ENCODE measurements at regions not wholly inside any gene's neighbourhood (a gene's known extent, or its start where the extent isn't known, plus 50 kb on each side); places are given as distances from the start of the nearest gene placed in this dataset.

- no peak overlapping the region for H2AFZ ChIP-seq
- no peaks in the 10 kb centered on the region for H3K36me3 ChIP-seq (ENCODE audit: low read depth)
- H3K27me3 ChIP-seq (replicated peaks; ENCODE audit: insufficient read depth): no peaks in the 10 kb centered on the region
- TF ChIP-seq EZH2 (IDR thresholded peaks at IDR 0.05; ENCODE audit: insufficient read depth, poor library complexity, severe bottlenecking): no peak
- no peak for DNase-seq
- no peaks in the 10 kb centered on the region for H3K9me3 ChIP-seq (ENCODE audit: low read depth)
- H3K9me2 ChIP-seq (ENCODE audit: insufficient read depth): no peaks in the 10 kb centered on the region
- no peaks in the 10 kb centered on the region for H3K4me1 ChIP-seq (ENCODE audit: insufficient read depth)
- no peak overlapping the region for H3K4me2 ChIP-seq (ENCODE audit: unreplicated experiment)
- 78 to 81% methylated on average over 1 of the region's 1 CpG for WGBS, 2 experiments (ENCODE audit: low coverage in 1 of 2, low lambda C conversion rate in 2 of 2, missing lambda C conversion rate in 2 of 2)
- no peak overlapping the region for H3K27ac ChIP-seq
- in situ Hi-C loops (cut with MboI): no loop called here
- no peak overlapping the region for H3K9ac ChIP-seq
- H4K20me1 ChIP-seq (ENCODE audit: insufficient read depth): no peaks in the 10 kb centered on the region
- H3F3A ChIP-seq (ENCODE audit: insufficient read depth): no peaks in the 10 kb centered on the region
- H3K79me2 ChIP-seq (ENCODE audit: insufficient read depth): no peaks in the 10 kb centered on the region
- H3K4me3 ChIP-seq: no peak overlapping the region
Observed at GRCh38 chr3:64816355-64816754, 128.6 kb upstream of the ADAMTS9 start.

GRCh38 chr3:64815789-64816188 is 128.0 kb upstream of the ADAMTS9 start:
- H3K9me2 ChIP-seq (ENCODE audit: insufficient read depth): no peaks in the 10 kb centered on the region
- H3K36me3 ChIP-seq (ENCODE audit: low read depth): no peaks in the 10 kb centered on the region
- no peak for TF ChIP-seq EZH2 (IDR thresholded peaks at IDR 0.05; ENCODE audit: insufficient read depth, poor library complexity, severe bottlenecking)
- TF ChIP-seq EZH2phosphoT487 (IDR thresholded peaks at IDR 0.05; ENCODE audit: insufficient read depth, low read depth): no peak
- no peaks in the 10 kb centered on the region for H3K79me2 ChIP-seq (ENCODE audit: insufficient read depth)
- no peak for DNase-seq
- WGBS, 2 experiments (ENCODE audit: low coverage in 1 of 2, low lambda C conversion rate in 2 of 2, missing lambda C conversion rate in 2 of 2): 74 to 81% methylated on average over 4 of the region's 4 CpGs
- no peak overlapping the region for H3K9ac ChIP-seq
- no peaks in the 10 kb centered on the region for H3F3A ChIP-seq (ENCODE audit: insufficient read depth)
- H3K4me2 ChIP-seq (ENCODE audit: unreplicated experiment): no peak overlapping the region
- H3K27ac ChIP-seq: no peak overlapping the region
- H3K4me3 ChIP-seq: no peak overlapping the region
- H3K27me3 ChIP-seq (replicated peaks; ENCODE audit: insufficient read depth): no peaks in the 10 kb centered on the region
- H3K9me3 ChIP-seq (ENCODE audit: low read depth): no peaks in the 10 kb centered on the region
- H4K20me1 ChIP-seq (ENCODE audit: insufficient read depth): no peaks in the 10 kb centered on the region
- H2AFZ ChIP-seq: no peak overlapping the region
- in situ Hi-C loops (cut with MboI): no loop called here
- H3K4me1 ChIP-seq (ENCODE audit: insufficient read depth): no peaks in the 10 kb centered on the region

DNA sequence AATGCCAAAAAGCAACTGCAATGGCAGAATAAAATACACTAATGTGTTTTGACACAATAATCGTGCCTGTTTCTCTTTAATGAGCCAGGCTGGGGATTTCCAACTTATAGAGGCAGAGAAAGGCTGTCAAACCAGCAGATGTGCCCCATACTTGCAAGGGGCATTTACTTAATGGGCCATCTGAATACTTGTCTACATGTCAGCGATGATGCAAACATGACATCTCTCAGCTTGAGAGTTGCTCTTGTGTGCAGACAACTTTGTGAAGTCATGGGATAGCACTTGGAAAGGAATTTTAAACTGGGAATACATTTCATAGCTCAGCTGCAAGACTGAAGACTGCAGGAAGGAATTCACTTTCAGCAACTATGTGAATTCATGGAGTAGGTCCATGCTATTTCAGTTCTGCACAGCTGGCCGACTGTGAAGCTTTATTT is 127.4 kb upstream of the ADAMTS9 start:
- H3K27me3 ChIP-seq (replicated peaks; ENCODE audit: insufficient read depth): no peaks in the 10 kb centered on the region
- no peaks in the 10 kb centered on the region for H3K79me2 ChIP-seq (ENCODE audit: insufficient read depth)
- no peaks in the 10 kb centered on the region for H3K36me3 ChIP-seq (ENCODE audit: low read depth)
- no peaks in the 10 kb centered on the region for H4K20me1 ChIP-seq (ENCODE audit: insufficient read depth)
- in situ Hi-C loops (cut with MboI): no loop called here
- H3K4me1 ChIP-seq (ENCODE audit: insufficient read depth): no peaks in the 10 kb centered on the region
- H3K4me2 ChIP-seq (ENCODE audit: unreplicated experiment): no peak overlapping the region
- no peak overlapping the region for H3K27ac ChIP-seq
- H3F3A ChIP-seq (ENCODE audit: insufficient read depth): no peaks in the 10 kb centered on the region
- no peaks in the 10 kb centered on the region for H3K9me3 ChIP-seq (ENCODE audit: low read depth)
- DNase-seq: no peak
- no peaks in the 10 kb centered on the region for H3K9me2 ChIP-seq (ENCODE audit: insufficient read depth)
- 9 to 16% methylated on average over 3 of the region's 3 CpGs for WGBS, 2 experiments (ENCODE audit: low coverage in 1 of 2, low lambda C conversion rate in 2 of 2, missing lambda C conversion rate in 2 of 2)
- TF ChIP-seq EZH2phosphoT487 (IDR thresholded peaks at IDR 0.05; ENCODE audit: insufficient read depth, low read depth): no peak
- TF ChIP-seq EZH2 (IDR thresholded peaks at IDR 0.05; ENCODE audit: insufficient read depth, poor library complexity, severe bottlenecking): no peak
- no peak overlapping the region for H2AFZ ChIP-seq
- H3K4me3 ChIP-seq: no peak overlapping the region
- H3K9ac ChIP-seq: no peak overlapping the region

DNA sequence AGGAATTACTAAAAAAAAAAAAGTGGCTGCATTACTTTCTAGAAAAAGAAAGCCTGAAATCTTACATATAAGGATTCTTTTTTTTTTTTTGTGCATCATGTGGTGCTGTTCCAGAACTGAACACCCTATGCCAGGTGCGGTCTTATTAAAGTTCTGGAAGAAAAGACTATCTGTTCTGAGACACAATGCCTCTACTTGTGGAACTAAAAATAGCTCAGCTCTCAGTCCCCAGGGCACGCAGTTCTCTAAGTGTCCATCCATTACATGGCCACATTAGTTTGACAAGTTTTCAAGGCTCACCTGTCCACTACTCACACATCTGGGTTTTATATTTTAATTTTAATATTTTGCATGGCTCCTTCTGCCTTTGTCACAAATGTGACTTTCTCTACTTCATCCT is 126.6 kb upstream of the ADAMTS9 start:
- in situ Hi-C loops (cut with MboI): no loop called here
- Histone ChIP-seq H3K27ac (no peak overlapping the region), H3K4me1 (ENCODE audit: insufficient read depth) (no peaks in the 10 kb centered on the region), H3K36me3 (ENCODE audit: low read depth) (no peaks in the 10 kb centered on the region), H3K9me3 (ENCODE audit: low read depth) (no peaks in the 10 kb centered on the region), H3K9me2 (ENCODE audit: insufficient read depth) (no peaks in the 10 kb centered on the region), H3K4me2 (ENCODE audit: unreplicated experiment) (no peak overlapping the region), H2AFZ (no peak overlapping the region), H3K79me2 (ENCODE audit: insufficient read depth) (no peaks in the 10 kb centered on the region), H3K27me3 (replicated peaks; ENCODE audit: insufficient read depth) (no peaks in the 10 kb centered on the region), H3F3A (ENCODE audit: insufficient read depth) (no peaks in the 10 kb centered on the region), H4K20me1 (ENCODE audit: insufficient read depth) (no peaks in the 10 kb centered on the region), H3K4me3 (no peak overlapping the region), H3K9ac (no peak overlapping the region)
- DNase-seq: no peak
- WGBS, 2 experiments (ENCODE audit: low coverage in 1 of 2, low lambda C conversion rate in 2 of 2, missing lambda C conversion rate in 2 of 2): 81 to 89% methylated on average over 2 of the region's 2 CpGs
- TF ChIP-seq EZH2 (IDR thresholded peaks at IDR 0.05; ENCODE audit: insufficient read depth, poor library complexity, severe bottlenecking): no peak
- no peak for TF ChIP-seq EZH2phosphoT487 (IDR thresholded peaks at IDR 0.05; ENCODE audit: insufficient read depth, low read depth)

DNA sequence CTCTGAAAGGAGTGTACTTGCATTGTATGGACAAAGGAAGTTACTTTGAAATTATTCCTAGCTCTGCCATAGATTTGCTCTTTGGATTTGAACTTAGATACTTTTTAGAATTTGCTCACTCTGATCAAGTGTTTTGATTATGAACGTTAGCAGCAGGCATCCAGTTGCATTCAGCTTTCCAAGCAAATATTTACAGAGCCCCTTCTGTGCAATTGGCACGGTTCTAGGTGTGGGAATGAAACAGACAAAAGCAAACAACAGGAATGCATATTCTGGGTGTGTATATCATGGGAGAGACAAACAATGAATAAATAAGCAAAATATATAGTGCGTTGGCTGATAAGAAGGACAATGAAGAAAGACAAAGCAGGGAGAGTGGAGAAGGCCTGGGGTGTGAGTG is 125.5 kb upstream of the ADAMTS9 start:
- no peaks in the 10 kb centered on the region for H3K9me3 ChIP-seq (ENCODE audit: low read depth)
- H3K9me2 ChIP-seq (ENCODE audit: insufficient read depth): no peaks in the 10 kb centered on the region
- 82 to 84% methylated on average over 3 of the region's 3 CpGs for WGBS, 2 experiments (ENCODE audit: low coverage in 1 of 2, low lambda C conversion rate in 2 of 2, missing lambda C conversion rate in 2 of 2)
- in situ Hi-C loops (cut with MboI): no loop called here
- H4K20me1 ChIP-seq (ENCODE audit: insufficient read depth): no peaks in the 10 kb centered on the region
- H3K36me3 ChIP-seq (ENCODE audit: low read depth): no peaks in the 10 kb centered on the region
- no peak overlapping the region for H2AFZ ChIP-seq
- no peak overlapping the region for H3K27ac ChIP-seq
- no peak overlapping the region for H3K4me3 ChIP-seq
- no peak overlapping the region for H3K4me2 ChIP-seq (ENCODE audit: unreplicated experiment)
- no peak for TF ChIP-seq EZH2phosphoT487 (IDR thresholded peaks at IDR 0.05; ENCODE audit: insufficient read depth, low read depth)
- no peak for TF ChIP-seq EZH2 (IDR thresholded peaks at IDR 0.05; ENCODE audit: insufficient read depth, poor library complexity, severe bottlenecking)
- no peaks in the 10 kb centered on the region for H3K79me2 ChIP-seq (ENCODE audit: insufficient read depth)
- no peaks in the 10 kb centered on the region for H3F3A ChIP-seq (ENCODE audit: insufficient read depth)
- DNase-seq: no peak
- H3K9ac ChIP-seq: no peak overlapping the region
- H3K27me3 ChIP-seq (replicated peaks; ENCODE audit: insufficient read depth): no peaks in the 10 kb centered on the region
- no peaks in the 10 kb centered on the region for H3K4me1 ChIP-seq (ENCODE audit: insufficient read depth)
